22Rv1 (cell line): ENCODE measurements at regions not wholly inside any gene's neighbourhood (a gene's known extent, or its start where the extent isn't known, plus 50 kb on each side); places are given as distances from the start of the nearest gene placed in this dataset.
"Not testable (repeated sequence)": the region's sequence is repeated elsewhere in the genome, so short reads cannot be mapped to it uniquely, and the experiment has no call there.

Experiments used
- ZFX ChIP-seq: fragments of 450-650 bp; IDR thresholded peaks from 2 replicates; pipeline ENCODE4 v1.6.1; 2017; ENCODE audit warnings: antibody characterized with exemption, borderline replicate concordance
- TF ChIP-seq, protein P1 (sequence below): fragments of 450-650 bp; IDR thresholded peaks from 2 replicates; pipeline ENCODE4 v1.5.1; 2017; ENCODE audit warnings: mild to moderate bottlenecking

DNA sequence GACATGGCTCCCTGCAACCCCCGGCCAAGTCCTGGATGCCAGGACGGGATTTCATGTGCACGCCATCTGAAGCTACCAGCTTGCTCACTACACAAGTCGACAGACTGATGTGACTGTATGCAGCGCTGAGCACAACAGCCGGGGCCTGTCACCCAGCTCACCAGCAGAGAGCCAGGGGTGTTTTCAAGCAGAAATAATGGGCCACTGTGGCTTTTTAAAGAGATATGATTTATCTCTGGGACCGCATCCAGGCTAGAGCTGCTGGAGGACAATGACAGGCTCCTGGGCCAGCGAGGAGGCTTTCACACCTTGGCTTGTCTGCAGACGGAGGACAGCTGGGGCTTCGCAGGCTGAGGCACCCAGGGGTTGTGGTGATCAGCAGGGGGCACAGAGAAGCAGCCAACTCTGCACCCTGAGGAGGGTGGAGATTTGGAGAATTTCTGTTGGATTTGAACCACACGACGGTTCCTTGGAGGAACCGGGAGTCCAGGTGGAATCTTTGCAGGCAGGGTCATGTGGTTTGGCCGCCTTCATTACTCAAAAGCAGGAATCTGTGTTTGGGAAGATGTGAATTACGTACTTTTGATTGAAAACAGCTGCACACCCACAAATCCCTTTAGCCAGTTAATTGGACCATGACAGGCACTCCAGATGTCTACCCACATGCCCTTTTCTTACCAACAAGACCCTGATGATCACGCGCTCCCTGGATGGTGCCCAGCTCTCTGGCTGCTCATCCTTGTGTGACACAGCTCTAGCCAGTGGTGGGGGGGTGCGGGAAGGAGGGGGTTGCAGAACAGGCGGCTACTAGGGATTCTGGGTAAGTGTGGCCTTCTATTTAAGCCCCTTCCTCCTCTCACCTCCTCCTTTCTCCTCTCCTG lies 430.6 kb downstream of the PREX1 start:
- TF ChIP-seq, protein P1, sequence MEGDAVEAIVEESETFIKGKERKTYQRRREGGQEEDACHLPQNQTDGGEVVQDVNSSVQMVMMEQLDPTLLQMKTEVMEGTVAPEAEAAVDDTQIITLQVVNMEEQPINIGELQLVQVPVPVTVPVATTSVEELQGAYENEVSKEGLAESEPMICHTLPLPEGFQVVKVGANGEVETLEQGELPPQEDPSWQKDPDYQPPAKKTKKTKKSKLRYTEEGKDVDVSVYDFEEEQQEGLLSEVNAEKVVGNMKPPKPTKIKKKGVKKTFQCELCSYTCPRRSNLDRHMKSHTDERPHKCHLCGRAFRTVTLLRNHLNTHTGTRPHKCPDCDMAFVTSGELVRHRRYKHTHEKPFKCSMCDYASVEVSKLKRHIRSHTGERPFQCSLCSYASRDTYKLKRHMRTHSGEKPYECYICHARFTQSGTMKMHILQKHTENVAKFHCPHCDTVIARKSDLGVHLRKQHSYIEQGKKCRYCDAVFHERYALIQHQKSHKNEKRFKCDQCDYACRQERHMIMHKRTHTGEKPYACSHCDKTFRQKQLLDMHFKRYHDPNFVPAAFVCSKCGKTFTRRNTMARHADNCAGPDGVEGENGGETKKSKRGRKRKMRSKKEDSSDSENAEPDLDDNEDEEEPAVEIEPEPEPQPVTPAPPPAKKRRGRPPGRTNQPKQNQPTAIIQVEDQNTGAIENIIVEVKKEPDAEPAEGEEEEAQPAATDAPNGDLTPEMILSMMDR, result not testable (repeated sequence)
- TF ChIP-seq ZFX, result not testable (repeated sequence)
